T-cell (primary cell): ENCODE measurements at regions not wholly inside any gene's neighbourhood (a gene's known extent, or its start where the extent isn't known, plus 50 kb on each side); places are given as distances from the start of the nearest gene placed in this dataset.

Experiments used
- ATAC-seq, 4 experiments: fragments of 200-7000 bp in 3 of 4; fragments of 150-1000 bp in 1 of 4; cut with Tn5 transposase; replicated peaks in 1 of 4; 1 replicate in 3 of 4; 2 replicates in 1 of 4; pipeline ENCODE4 v1.10.0; 2021; ENCODE audit warnings: moderate library complexity in 3 of 4, mild to moderate bottlenecking in 2 of 4, moderate number of reproducible peaks in 1 of 4
- CTCF ChIA-PET, 2 donors: fragments of 300-600 bp; sonication (Branson Sonifier 250); formaldehyde crosslinking; loops; one replicate each; lab custom pipeline; 2022; ENCODE audit warnings: antibody characterized with exemption in 2 of 2; lab: Charles Lee
- POLR2A ChIA-PET, 2 donors: fragments of 300-600 bp; sonication (Branson Sonifier 250); formaldehyde crosslinking; loops; one replicate each; lab custom pipeline; 2022; ENCODE audit warnings: antibody characterized with exemption in 2 of 2; lab: Charles Lee
- DNase-seq, 35 experiments: peaks; one replicate each; pipeline versions ENCODE4 v3.0.0 to v3.0.0-alpha.2; 2013 to 2023
- H3K27ac ChIP-seq: one replicate; pipeline ENCODE4 v1.5.1; 2013; ENCODE audit warnings: low read length
- H3K27me3 ChIP-seq, 2 experiments: replicated peaks in 1 of 2; 1 replicate in 1 of 2; 2 replicates in 1 of 2; pipeline versions ENCODE4 v1.6.1 to v1.7.0; 2013; ENCODE audit warnings: low read length in 1 of 2, mixed read lengths in 1 of 2; ENCODE audit not compliant: control insufficient read depth in 2 of 2, insufficient read depth in 2 of 2; ENCODE audit errors: extremely low read depth in 1 of 2
- H3K36me3 ChIP-seq, 2 donors: 1 replicate in 1 of 2; 2 replicates in 1 of 2; pipeline versions ENCODE4 v1.6.1 to v1.7.0; 2013; ENCODE audit warnings: low read length in 1 of 2; ENCODE audit not compliant: control insufficient read depth in 2 of 2, insufficient read depth in 1 of 2; ENCODE audit errors: extremely low read depth in 1 of 2
- H3K4me1 ChIP-seq, 2 experiments: 1 replicate in 1 of 2; 2 replicates in 1 of 2; pipeline versions ENCODE4 v1.6.1 to v1.7.0; 2013; ENCODE audit warnings: low read length in 2 of 2, mixed read lengths in 1 of 2; ENCODE audit not compliant: insufficient read depth in 2 of 2, control insufficient read depth in 1 of 2; ENCODE audit errors: extremely low read depth in 1 of 2
- H3K4me3 ChIP-seq, 2 donors: 1 replicate in 1 of 2; 2 replicates in 1 of 2; pipeline versions ENCODE4 v1.5.1 to v1.7.0; 2013; ENCODE audit warnings: mild to moderate bottlenecking in 2 of 2, low read length in 1 of 2, moderate library complexity in 1 of 2; ENCODE audit not compliant: control insufficient read depth in 1 of 2; ENCODE audit errors: extremely low read depth in 1 of 2
- H3K9me3 ChIP-seq: 2 replicates; pipeline ENCODE4 v1.7.0; 2013
- H3K27ac Mint-ChIP-seq, 2 donors: one replicate each; pipeline ENCODE4 v1.8.0; 2020 to 2021; ENCODE audit warnings: mild to moderate bottlenecking in 2 of 2, mixed read lengths in 2 of 2
- H3K27me3 Mint-ChIP-seq, 2 donors: one replicate each; pipeline ENCODE4 v1.8.0; 2021 to 2022; ENCODE audit warnings: mixed read lengths in 2 of 2
- H3K36me3 Mint-ChIP-seq: one replicate; pipeline ENCODE4 v1.8.0; 2021; ENCODE audit warnings: mixed read lengths
- H3K4me1 Mint-ChIP-seq, 3 donors: one replicate each; pipeline ENCODE4 v1.8.0; 2020 to 2022; ENCODE audit warnings: mixed read lengths in 3 of 3, mild to moderate bottlenecking in 1 of 3
- H3K4me3 Mint-ChIP-seq, 3 donors: one replicate each; pipeline ENCODE4 v1.8.0; 2020 to 2022; ENCODE audit warnings: mild to moderate bottlenecking in 3 of 3, mixed read lengths in 3 of 3, moderate library complexity in 3 of 3
- H3K9me3 Mint-ChIP-seq, 3 donors: one replicate each; pipeline ENCODE4 v1.8.0; 2020 to 2022; ENCODE audit warnings: mixed read lengths in 3 of 3
- WGBS: methylation state at CpG from one replicate; pipeline ENCODE4 v1.1.5; 2013; ENCODE audit warnings: missing lambda C conversion rate; ENCODE audit not compliant: insufficient coverage; 5-methylcytosine and 5-hydroxymethylcytosine counted together

DNA sequence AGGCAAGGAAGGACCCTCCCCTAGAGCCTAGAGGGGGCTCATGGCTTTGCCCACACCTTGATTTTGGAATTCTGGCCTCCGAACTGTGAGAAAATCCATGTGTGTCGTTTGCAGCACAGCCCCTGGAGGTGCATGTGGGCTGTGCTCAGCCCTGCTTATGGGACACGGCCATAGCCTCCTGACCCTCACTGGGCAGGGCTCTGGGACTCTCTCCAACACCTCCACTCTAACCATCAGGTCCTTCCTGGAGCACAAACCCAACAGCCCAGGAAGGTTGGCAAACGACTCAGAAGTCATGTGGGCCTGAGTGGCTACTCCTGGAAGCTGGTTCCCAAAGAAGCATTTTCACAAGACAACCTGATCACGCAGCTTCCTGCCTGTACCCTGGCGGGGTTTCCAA is 144.1 kb downstream of the CTTN start:
- no peak overlapping the region for H3K4me3 ChIP-seq
- no peaks in the 10 kb centered on the region for H3K4me1 ChIP-seq
- H3K27ac ChIP-seq: no peak overlapping the region
- no peak for DNase-seq
- Mint-ChIP-seq H3K27ac (no peak overlapping the region), H3K4me1 (peaks cover 0 to 4% (median 0%) of the 10 kb centered on the region in 3 donors), H3K4me3 (no peak overlapping the region), H3K27me3 (peaks cover 7 to 8% of the 10 kb centered on the region in 2 donors), H3K36me3 (no peaks in the 10 kb centered on the region), H3K9me3 (peaks cover 0 to 6% (median 3%) of the 10 kb centered on the region in 3 donors)
- CTCF ChIA-PET: no interaction called here
- POLR2A ChIA-PET: no interaction called here
- no peak for ATAC-seq
- H3K36me3 ChIP-seq: no peaks in the 10 kb centered on the region
- 69% methylated on average over 5 of the region's 6 CpGs for WGBS
- peaks cover 0 to 23% of the 10 kb centered on the region in 2 experiments for H3K27me3 ChIP-seq
- H3K9me3 ChIP-seq: no peaks in the 10 kb centered on the region

GRCh38 chr11:70542811-70543210 is 144.5 kb downstream of the CTTN start:
- no peaks in the 10 kb centered on the region for H3K4me1 ChIP-seq
- H3K27me3 ChIP-seq: peaks cover 0 to 24% of the 10 kb centered on the region in 2 experiments
- Mint-ChIP-seq H3K27me3 (peaks cover 7 to 8% of the 10 kb centered on the region in 2 donors), H3K4me3 (no peak overlapping the region), H3K36me3 (no peaks in the 10 kb centered on the region), H3K4me1 (peaks cover 0 to 4% (median 0%) of the 10 kb centered on the region in 3 donors), H3K27ac (no peak overlapping the region), H3K9me3 (peaks cover 0 to 6% (median 3%) of the 10 kb centered on the region in 3 donors)
- ChIA-PET CTCF (no interaction called here), POLR2A (no interaction called here)
- DNase-seq: no peak
- H3K9me3 ChIP-seq: no peaks in the 10 kb centered on the region
- no peak overlapping the region for H3K27ac ChIP-seq
- 67% methylated on average over 5 of the region's 12 CpGs for WGBS
- ATAC-seq: no peak
- no peaks in the 10 kb centered on the region for H3K36me3 ChIP-seq
- H3K4me3 ChIP-seq: no peak overlapping the region

- ChIA-PET CTCF (no interaction called here), POLR2A (no interaction called here)
- Mint-ChIP-seq H3K9me3 (peaks cover 0 to 6% (median 3%) of the 10 kb centered on the region in 3 donors), H3K27ac (no peak overlapping the region), H3K4me3 (no peak overlapping the region), H3K4me1 (peaks cover 0 to 4% (median 0%) of the 10 kb centered on the region in 3 donors), H3K27me3 (peaks cover 7 to 8% of the 10 kb centered on the region in 2 donors), H3K36me3 (no peaks in the 10 kb centered on the region)
- ATAC-seq (no peak), DNase-seq (no peak)
- Histone ChIP-seq H3K27me3 (peaks cover 0 to 31% of the 10 kb centered on the region in 2 experiments), H3K27ac (no peak overlapping the region), H3K4me1 (no peaks in the 10 kb centered on the region), H3K4me3 (no peak overlapping the region), H3K36me3 (no peaks in the 10 kb centered on the region), H3K9me3 (no peaks in the 10 kb centered on the region)
- 64% methylated on average over 4 of the region's 7 CpGs for WGBS
Measured at GRCh38 chr11:70543611-70544010, 145.3 kb downstream of the CTTN start.

DNA sequence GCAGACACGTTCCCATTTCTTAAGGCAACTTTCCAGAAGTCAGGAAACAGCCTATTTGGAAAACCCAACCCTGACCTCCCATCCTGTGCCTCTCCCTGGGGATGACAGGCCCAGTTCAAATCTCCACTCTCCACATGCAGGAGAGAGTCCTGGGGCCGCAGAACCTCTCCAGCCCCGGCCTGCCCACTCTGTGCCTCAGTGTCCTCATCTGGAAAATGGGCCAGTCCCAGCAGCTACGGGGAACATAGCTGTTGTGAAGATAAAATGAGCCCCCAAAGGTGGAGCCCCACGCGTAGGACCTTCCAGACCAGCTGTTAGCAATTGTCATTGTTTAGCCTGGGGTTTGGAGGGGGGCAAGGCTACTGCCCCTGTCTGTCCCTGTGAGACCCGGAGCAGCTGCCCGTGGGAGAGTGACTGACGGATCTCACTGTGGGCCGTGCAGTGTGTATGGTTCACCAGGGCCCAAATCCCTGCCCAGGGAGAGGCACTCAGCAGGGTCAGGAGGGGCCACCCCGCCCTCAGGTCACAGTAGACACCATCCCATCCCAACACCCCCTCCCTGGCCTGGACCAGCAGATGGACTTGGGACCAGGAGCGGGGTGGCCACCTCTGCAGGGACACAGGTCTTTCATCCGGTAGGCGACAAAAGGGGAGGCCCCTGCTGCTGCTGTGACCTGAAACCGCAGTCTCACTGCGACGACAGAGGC is 145.9 kb downstream of the CTTN start:
- Mint-ChIP-seq H3K36me3 (no peaks in the 10 kb centered on the region), H3K27ac (no peak overlapping the region), H3K9me3 (peaks cover 0 to 6% (median 3%) of the 10 kb centered on the region in 3 donors), H3K27me3 (peaks cover 8 to 9% of the 10 kb centered on the region in 2 donors), H3K4me1 (peaks cover 0 to 4% (median 0%) of the 10 kb centered on the region in 3 donors), H3K4me3 (no peak overlapping the region)
- ChIA-PET CTCF (no interaction called here), POLR2A (no interaction called here)
- Histone ChIP-seq H3K27ac (no peak overlapping the region), H3K4me1 (no peaks in the 10 kb centered on the region), H3K36me3 (no peaks in the 10 kb centered on the region), H3K27me3 (peaks cover 0 to 31% of the 10 kb centered on the region in 2 experiments), H3K4me3 (no peak overlapping the region), H3K9me3 (no peaks in the 10 kb centered on the region)
- DNase-seq (no peak), ATAC-seq (no peak)
- 74% methylated on average over 14 of the region's 17 CpGs for WGBS

- ATAC-seq (no peak), DNase-seq (no peak)
- Histone ChIP-seq H3K4me1 (no peaks in the 10 kb centered on the region), H3K27me3 (peaks cover 0 to 32% of the 10 kb centered on the region in 2 experiments), H3K9me3 (no peaks in the 10 kb centered on the region), H3K27ac (no peak overlapping the region), H3K36me3 (no peaks in the 10 kb centered on the region), H3K4me3 (no peak overlapping the region)
- peaks cover 8 to 9% of the 10 kb centered on the region in 2 donors for H3K27me3 Mint-ChIP-seq
- H3K4me1 Mint-ChIP-seq: peaks cover 0 to 4% (median 0%) of the 10 kb centered on the region in 3 donors
- no peaks in the 10 kb centered on the region for H3K36me3 Mint-ChIP-seq
- no peak overlapping the region for H3K4me3 Mint-ChIP-seq
- H3K27ac Mint-ChIP-seq: no peak overlapping the region
- H3K9me3 Mint-ChIP-seq: peaks cover 0 to 6% (median 3%) of the 10 kb centered on the region in 3 donors
- ChIA-PET POLR2A (no interaction called here), CTCF (no interaction called here)
- 75% methylated on average over 30 of the region's 36 CpGs for WGBS
Measured at GRCh38 chr11:70544774-70545609, 146.7 kb downstream of the CTTN start.

- H3K27ac ChIP-seq: no peak overlapping the region
- ATAC-seq (no peak), DNase-seq (no peak)
- no peaks in the 10 kb centered on the region for H3K36me3 ChIP-seq
- POLR2A ChIA-PET: no interaction called here
- WGBS: 96% methylated on average over 4 of the region's 5 CpGs
- peaks cover 0 to 37% of the 10 kb centered on the region in 2 experiments for H3K27me3 ChIP-seq
- Mint-ChIP-seq H3K4me3 (no peak overlapping the region), H3K27me3 (peaks cover 8 to 9% of the 10 kb centered on the region in 2 donors), H3K36me3 (no peaks in the 10 kb centered on the region), H3K9me3 (peaks cover 0 to 6% (median 3%) of the 10 kb centered on the region in 3 donors), H3K27ac (no peak overlapping the region), H3K4me1 (peaks cover 0 to 4% (median 0%) of the 10 kb centered on the region in 3 donors)
- CTCF ChIA-PET: no interaction called here
- H3K9me3 ChIP-seq: no peaks in the 10 kb centered on the region
- H3K4me1 ChIP-seq: no peaks in the 10 kb centered on the region
- no peak overlapping the region for H3K4me3 ChIP-seq
Measured at GRCh38 chr11:70545610-70545912, 147.2 kb downstream of the CTTN start.
